ENCODE measurements at regions not wholly inside any gene's neighbourhood (a gene's known extent, or its start where the extent isn't known, plus 50 kb on each side); places are given as distances from the start of the nearest gene placed in this dataset.

GRCh38 chr7:36076074-36076473 is 77.0 kb upstream of the EEPD1 start:
- ATAC-seq, result no peak
- Histone ChIP-seq H3K27ac (no peak overlapping the region), H3K4me1 (no peaks in the 10 kb centered on the region), H3K36me3 (no peaks in the 10 kb centered on the region), H3K4me3 (no peak overlapping the region), H3K9me3 (no peaks in the 10 kb centered on the region), H3K27me3 (no peaks in the 10 kb centered on the region)
- no peak for TF ChIP-seq POLR2A (IDR thresholded peaks at IDR 0.05)
- TF ChIP-seq CTCF (IDR thresholded peaks at IDR 0.05), result no peak
- intact Hi-C loops (cut with DNase I), result no loop called here
- 76% methylated on average over 3 of the region's 5 CpGs for WGBS (ENCODE audit: insufficient coverage, low coverage, low lambda C conversion rate, missing lambda C conversion rate)
- no peak for DNase-seq

- H3K36me3 ChIP-seq, result no peaks in the 10 kb centered on the region
- H3K4me1 ChIP-seq, result no peaks in the 10 kb centered on the region
- no peaks in the 10 kb centered on the region for H3K9me3 ChIP-seq
- intact Hi-C loops (cut with DNase I), result no loop called here
- 100% methylated on average over 2 of the region's 13 CpGs for WGBS (ENCODE audit: insufficient coverage, low coverage, low lambda C conversion rate, missing lambda C conversion rate)
- H3K27me3 ChIP-seq, result no peaks in the 10 kb centered on the region
- DNase-seq, result no peak
- H3K27ac ChIP-seq, result no peak overlapping the region
- no peak for ATAC-seq
- H3K4me3 ChIP-seq, result no peak overlapping the region
- no peak for TF ChIP-seq CTCF (IDR thresholded peaks at IDR 0.05)
- no peak for TF ChIP-seq POLR2A (IDR thresholded peaks at IDR 0.05)
Measured at GRCh38 chr7:36078816-36079360, 74.2 kb upstream of the EEPD1 start.

GRCh38 chr7:36079446-36080025 is 73.5 kb upstream of the EEPD1 start:
- ATAC-seq (peak in 3 of 4 donors; percentile 4 to 49 (median 31)), DNase-seq (no peak)
- WGBS (ENCODE audit: insufficient coverage, low coverage, low lambda C conversion rate, missing lambda C conversion rate), result 76% methylated on average over 2 of the region's 5 CpGs
- no peaks in the 10 kb centered on the region for H3K27me3 ChIP-seq
- no peaks in the 10 kb centered on the region for H3K4me1 ChIP-seq
- H3K9me3 ChIP-seq, result no peaks in the 10 kb centered on the region
- H3K27ac ChIP-seq, result no peak overlapping the region
- no peak for TF ChIP-seq POLR2A (IDR thresholded peaks at IDR 0.05)
- TF ChIP-seq CTCF (IDR thresholded peaks at IDR 0.05), result no peak
- intact Hi-C loops (cut with DNase I), result no loop called here
- H3K4me3 ChIP-seq, result no peak overlapping the region
- H3K36me3 ChIP-seq, result no peaks in the 10 kb centered on the region

GRCh38 chr7:36080843-36081242 is 72.2 kb upstream of the EEPD1 start:
- TF ChIP-seq CTCF (IDR thresholded peaks at IDR 0.05) (no peak), POLR2A (IDR thresholded peaks at IDR 0.05) (no peak)
- H3K4me1 ChIP-seq, result no peaks in the 10 kb centered on the region
- no peaks in the 10 kb centered on the region for H3K36me3 ChIP-seq
- no peaks in the 10 kb centered on the region for H3K9me3 ChIP-seq
- WGBS (ENCODE audit: insufficient coverage, low coverage, low lambda C conversion rate, missing lambda C conversion rate), result 91% methylated on average over 4 of the region's 5 CpGs
- no peaks in the 10 kb centered on the region for H3K27me3 ChIP-seq
- ATAC-seq (no peak), DNase-seq (no peak)
- H3K27ac ChIP-seq, result no peak overlapping the region
- intact Hi-C loops (cut with DNase I), result no loop called here
- H3K4me3 ChIP-seq, result no peak overlapping the region
